Medulla oblongata (tissue), 1 donor: ENCODE measurements at regions not wholly inside any gene's neighbourhood (a gene's known extent, or its start where the extent isn't known, plus 50 kb on each side); places are given as distances from the start of the nearest gene placed in this dataset.
"Not testable (repeated sequence)": the region's sequence is repeated elsewhere in the genome, so short reads cannot be mapped to it uniquely, and the experiment has no call there.

Experiments
- DNase-seq: peaks from one replicate; pipeline ENCODE4 v3.0.0-alpha.2; 2015; ENCODE audit errors: extremely low spot score

DNA sequence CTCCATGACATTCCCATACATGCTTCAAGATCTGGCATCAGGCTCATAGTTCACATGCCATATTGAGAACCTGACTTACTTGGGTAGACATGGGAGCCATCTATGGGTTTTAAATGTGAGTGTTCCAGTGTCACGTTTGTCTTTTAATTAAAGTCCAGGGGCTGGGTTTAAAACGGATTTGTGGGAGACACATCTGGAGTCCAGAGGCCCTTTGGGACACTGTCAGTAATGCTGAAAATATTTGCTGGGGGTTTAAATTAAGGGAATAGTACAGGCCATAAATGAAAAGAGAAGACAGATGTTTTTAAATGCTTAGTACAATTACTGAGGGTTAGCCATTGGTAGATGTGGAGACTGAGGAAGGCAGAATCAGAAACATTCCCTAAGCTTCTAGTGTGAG is 478.0 kb downstream of the PID1 start:
- DNase-seq: no peak

DNA sequence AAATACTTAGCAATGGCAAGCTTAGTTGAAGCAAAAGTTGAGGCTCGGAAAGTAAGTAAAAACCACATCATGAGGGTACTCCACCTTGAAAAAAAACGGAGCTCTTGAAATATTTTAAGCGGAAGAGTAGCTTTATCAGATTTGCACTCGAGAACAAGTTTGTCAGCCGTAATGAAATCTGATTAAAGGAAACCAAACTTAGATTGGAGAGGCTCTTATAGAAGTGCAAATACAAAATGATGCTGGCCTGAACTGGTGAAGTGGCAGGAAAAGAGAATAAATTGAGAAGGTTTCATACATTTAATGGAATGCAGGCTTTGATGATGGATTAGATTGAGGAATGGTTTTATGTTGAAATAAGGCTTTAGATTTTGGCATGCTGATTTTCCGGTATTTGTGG is 484.2 kb downstream of the PID1 start:
- no peak for DNase-seq

DNA sequence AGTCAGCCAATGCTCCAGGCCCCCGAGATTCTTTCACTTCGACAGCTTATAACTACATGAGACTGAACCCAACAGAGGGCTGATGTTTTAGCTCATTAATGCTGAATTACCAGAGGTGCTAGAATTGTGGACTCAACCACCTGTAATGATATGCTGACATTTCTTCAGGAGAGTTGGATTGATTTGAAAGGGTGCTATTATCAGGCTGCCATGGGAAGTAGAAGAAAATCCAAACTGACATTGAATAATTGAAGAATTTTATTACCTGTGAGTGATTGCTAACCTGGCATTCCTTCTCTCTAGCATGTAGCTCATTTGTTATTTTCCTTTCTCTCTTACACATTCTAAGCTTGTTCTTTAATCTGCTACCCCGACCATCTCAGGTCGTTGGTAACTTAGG is 488.8 kb downstream of the PID1 start:
- DNase-seq: no peak

- DNase-seq: no peak
These were observed 493.2 kb downstream of the PID1 start for GRCh38 chr2:228777855-228778355.

- DNase-seq: no peak
These were observed 496.5 kb downstream of the PID1 start for GRCh38 chr2:228774548-228774947.

DNA sequence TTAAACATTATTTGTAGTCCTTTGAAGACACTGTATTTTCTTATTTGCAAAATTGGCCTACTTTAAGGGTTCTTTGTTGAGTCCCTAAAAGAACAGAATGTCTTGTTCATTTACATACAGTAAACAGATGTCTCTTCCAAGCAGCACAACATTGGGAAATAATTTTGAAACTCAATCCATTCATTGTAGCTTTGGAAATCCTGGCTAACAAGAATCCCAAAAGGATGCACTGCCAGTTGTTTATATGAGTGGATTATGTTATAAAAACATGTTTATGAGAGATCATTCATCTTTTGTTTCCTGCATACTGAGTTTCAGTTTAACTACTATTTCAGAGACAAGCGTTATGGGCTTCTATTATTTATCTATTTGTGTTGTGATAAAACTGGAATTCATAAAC is 499.3 kb downstream of the PID1 start:
- DNase-seq: no peak

DNA sequence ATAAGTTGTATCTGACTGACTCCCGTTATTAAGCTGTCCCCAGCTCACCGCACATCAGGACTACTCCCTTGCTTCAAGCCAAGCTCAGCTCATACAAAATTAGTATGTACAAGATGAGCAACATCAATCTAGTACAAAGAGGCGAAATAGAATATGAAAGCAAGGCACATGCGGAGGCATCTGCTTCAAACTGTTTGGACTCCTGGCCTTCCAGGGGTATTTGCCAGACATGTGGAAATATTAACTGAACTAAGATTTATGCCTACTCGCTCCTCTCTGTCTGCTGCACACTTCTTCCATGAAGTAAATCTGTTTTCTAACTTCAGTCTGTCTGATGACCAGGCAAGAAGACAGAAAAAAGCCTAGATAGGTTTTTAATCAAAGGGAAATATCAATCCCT is 499.8 kb downstream of the PID1 start:
- DNase-seq: no peak

GRCh38 chr2:228768818-228769217 is 502.3 kb downstream of the PID1 start:
- no peak for DNase-seq

DNA sequence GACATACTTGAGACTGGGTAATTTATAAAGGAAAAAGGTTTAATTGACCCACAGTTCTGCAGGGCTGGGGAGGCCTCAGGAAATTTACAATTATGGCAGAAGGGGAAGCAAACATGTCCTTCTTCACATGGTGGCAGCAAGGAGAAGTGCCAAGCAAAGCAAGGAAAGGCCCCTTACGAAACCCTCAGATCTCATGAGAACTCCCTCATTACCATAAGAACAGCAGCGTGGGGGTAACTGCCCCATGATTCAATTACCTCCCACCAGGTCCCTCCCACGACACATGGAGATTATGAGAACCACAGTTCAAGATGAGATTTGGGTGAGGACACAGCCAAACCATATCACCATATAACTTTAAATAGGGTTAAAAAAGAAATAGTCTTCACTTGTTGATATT is 502.9 kb downstream of the PID1 start:
- not testable (repeated sequence) for DNase-seq

DNA sequence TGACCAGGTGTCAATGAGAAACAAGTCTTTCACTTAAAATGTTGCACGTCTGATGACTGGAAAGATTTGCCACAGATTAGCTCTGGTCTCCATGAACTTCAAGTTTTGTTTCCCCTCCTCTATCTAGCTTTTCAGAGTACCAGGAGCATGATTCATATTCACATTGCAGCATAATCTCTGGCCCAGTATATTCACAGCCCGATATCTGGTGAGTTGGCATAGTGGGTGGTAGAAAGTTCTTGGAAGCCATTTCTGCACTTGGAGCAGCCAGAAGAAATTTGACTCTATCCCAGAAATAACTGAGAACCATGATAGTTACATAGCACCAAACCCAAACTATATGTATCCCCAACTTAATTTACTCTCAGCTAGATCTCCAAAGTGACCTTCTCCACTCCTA is 503.9 kb downstream of the PID1 start:
- DNase-seq: no peak

DNA sequence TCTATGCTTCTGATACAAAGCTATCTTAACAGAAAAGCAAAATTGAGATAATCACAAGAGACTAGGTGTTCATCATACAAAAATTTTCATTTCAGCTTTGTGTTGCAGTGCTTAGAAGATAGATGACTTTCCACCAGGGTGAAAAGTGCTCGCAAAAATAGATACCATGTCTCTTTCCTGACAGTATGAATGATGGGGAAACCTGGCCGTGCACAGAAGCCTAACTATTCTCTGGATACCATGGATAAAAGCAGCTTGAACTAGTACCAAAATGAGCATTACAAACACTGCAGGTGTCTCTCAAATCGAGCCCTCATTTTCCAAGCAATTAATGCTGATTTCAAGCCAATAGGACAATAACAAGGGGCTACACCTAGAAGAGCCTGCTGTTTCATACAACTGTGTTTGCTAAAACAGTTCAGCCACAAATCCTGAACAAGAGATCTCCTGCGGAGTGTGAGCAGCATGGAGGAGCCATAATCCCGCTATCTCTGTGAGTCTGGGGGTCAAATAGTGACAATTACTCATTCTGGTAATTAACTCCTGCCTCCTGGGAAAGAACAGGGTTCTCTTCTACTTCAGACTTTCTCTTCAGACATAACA is 507.6 kb downstream of the PID1 start:
- DNase-seq: no peak

DNA sequence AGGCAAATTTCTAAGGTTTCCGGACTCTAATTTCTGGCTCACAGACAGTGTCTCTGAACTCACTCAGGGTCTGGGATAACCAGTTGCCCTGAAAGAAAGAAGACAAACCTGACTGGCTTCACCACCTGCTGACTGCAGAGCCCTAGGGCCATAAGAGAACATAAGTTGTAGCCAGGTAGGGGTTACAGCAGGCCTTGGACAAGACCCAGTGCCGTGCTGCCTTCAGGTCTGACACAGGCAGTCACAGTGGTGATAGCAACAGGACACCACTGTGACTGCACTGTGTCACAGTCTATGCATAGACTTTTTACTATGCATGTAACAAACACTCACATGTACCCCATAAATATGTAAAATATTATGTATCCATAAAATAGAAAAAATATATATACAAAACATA is 508.5 kb downstream of the PID1 start:
- DNase-seq: no peak

DNA sequence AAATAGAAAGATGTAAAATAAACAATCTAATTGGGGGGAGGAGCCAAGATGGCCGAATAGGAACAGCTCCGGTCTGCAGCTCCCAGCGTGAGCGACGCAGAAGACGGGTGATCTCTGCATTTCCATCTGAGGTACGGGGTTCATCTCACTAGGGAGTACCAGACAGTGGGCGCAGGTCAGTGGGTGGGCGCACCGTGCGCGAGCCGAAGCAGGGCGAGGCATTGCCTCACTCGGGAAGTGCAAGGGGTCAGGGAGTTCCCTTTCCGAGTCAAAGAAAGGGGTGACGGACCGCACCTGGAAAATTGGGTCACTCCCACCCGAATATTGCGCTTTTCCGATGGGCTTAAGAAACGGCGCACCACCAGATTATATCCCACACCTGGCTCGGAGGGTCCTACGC is 515.4 kb downstream of the PID1 start:
- DNase-seq: not testable (repeated sequence)

- no peak for DNase-seq
These were observed 523.6 kb downstream of the PID1 start for GRCh38 chr2:228747483-228747882.

- no peak for DNase-seq
These were observed 532.3 kb downstream of the PID1 start for GRCh38 chr2:228738671-228739380.

DNA sequence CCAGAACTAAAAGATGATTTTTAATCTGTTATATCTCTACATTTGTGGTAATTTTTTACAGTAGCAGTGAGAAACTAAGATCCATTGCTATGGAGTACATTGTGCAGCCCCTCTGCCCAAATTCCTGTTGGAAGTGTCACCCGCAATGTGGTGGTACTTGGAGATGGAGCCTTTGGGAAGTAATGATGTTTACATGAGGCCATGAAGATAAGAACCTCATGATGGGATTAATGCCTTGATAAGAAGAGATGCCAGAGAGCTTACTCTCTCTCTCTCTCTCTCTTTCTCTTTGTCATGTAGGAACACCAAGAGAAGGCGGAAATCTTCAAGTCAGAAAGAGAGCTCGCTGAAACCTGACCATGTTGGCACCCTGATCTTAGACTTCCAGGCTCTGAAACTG is 535.4 kb downstream of the PID1 start:
- no peak for DNase-seq

- no peak for DNase-seq
These were observed 539.6 kb downstream of the PID1 start for GRCh38 chr2:228731517-228731916.

- no peak for DNase-seq
These were observed 542.1 kb downstream of the PID1 start for GRCh38 chr2:228728961-228729360.

GRCh38 chr2:228725031-228725430 is 543.5 kb upstream of the SPHKAP start:
- DNase-seq: no peak

DNA sequence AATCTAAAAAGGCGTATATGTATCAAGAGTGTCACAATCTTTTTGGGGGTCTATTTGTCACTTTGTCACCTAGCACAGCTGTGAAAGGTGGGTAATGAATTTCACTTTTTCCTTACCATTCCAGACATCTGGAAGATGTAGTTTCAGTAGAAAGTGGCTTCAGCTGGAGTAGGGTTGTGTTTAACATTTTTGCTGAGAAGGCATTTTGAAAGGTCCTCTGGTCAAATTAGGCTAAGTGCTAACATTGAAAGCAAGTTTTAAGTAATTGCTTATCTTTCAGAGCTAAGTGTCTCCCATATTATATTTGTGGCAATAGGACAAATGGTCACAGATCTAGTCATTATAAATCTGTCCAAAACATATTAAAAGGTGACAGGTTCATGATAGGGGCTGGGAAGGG is 542.1 kb upstream of the SPHKAP start:
- DNase-seq: no peak

DNA sequence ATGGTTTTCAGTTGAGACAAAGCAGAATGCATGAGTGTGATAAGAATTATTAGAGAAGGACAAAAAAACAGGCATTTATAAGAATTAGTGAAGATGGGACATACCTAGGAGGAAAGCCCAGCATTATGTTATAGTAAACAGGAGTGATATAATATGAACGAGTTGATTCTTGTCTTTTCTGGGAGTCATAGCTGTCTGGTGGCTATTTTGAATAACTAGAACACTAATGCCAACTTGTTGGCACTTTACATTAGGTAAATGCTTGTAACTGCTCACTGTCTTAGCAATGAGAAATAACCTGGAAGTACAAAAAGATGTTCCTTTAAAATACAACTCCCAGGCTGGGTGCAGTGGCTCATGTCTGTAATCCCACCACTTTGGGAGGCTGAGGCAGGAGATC is 540.8 kb upstream of the SPHKAP start:
- DNase-seq: no peak

DNA sequence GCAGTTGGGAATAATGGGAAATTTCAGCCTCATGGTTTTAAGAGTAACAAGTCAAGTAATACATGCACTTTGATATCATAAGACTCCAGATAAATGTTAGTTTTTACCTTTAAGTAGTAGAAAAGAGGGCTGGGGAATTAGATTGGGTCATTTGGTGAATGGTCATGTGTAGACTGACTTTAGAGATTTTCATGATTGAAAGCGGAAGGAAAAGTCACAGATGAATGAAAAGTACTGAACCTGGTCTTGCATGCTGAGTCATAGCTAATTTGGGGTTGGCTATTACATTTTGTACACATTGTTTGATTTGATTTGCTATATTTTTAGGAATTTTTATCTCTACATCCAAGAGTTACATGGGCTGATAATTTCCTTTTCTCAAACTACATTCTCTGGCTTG is 539.4 kb upstream of the SPHKAP start:
- DNase-seq: no peak

DNA sequence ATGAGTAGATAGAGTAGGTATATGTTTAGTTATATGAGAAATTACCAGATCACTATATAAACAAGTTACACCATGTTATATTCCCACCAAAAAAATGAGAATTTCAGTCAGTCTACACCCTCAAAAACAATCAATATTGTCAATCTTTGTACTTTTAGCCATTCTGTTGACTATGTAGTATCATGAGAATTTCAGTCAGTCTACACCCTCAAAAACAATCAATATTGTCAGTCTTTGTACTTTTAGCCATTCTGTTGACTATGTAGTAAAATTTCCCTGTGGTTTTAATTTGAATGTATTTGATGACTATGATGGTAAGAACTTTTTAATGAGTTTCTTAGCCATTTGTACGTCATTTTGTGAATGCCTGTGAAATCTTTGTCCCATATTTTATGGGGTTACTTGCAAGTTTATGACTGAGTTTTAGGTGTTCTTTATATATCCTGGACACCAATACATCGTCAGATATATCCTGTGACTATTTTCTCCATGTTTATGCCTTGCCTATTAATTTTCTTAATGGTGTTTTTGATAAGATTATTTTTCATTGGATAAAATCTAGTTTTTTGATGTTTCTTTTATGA is 528.4 kb upstream of the SPHKAP start:
- DNase-seq: no peak
